ENCODE measurements at regions not wholly inside any gene's neighbourhood (a gene's known extent, or its start where the extent isn't known, plus 50 kb on each side); places are given as distances from the start of the nearest gene placed in this dataset.

- TF ChIP-seq SIN3A (IDR thresholded peaks at IDR 0.05; ENCODE audit: borderline replicate concordance, insufficient read depth, low read depth, low read length) (no peak), TCF7L2 (IDR thresholded peaks at IDR 0.05; ENCODE audit: low read depth, low read length) (no peak), CTCF (IDR thresholded peaks at IDR 0.05) (no peak), REST (IDR thresholded peaks at IDR 0.05; ENCODE audit: insufficient read depth in 1 of 2, low read depth in 2 of 2, low read length in 1 of 2) (no peak), POLR2AphosphoS5 (IDR thresholded peaks at IDR 0.05; ENCODE audit: low read depth, low read length) (no peak)
- no TSS peak for BruUV-seq (replicated peaks)
- POLR2A ChIA-PET, result no interaction called here
Observed at GRCh38 chr4:58313444-58313843, 1203.3 kb upstream of the IGFBP7 start.

GRCh38 chr4:58303456-58303855 is 1193.3 kb upstream of the IGFBP7 start:
- Histone ChIP-seq H3K9me3 (ENCODE audit: control insufficient read depth, insufficient read depth, low read depth, low read length) (no peaks in the 10 kb centered on the region), H3K36me3 (ENCODE audit: control insufficient read depth, insufficient read depth, low read length) (no peaks in the 10 kb centered on the region), H3K27me3 (ENCODE audit: control insufficient read depth, insufficient read depth, low read length) (no peaks in the 10 kb centered on the region), H3K4me3 (ENCODE audit: low read depth in 2 of 2, low read length in 2 of 2) (no peak overlapping the region), H3K4me1 (ENCODE audit: control insufficient read depth, insufficient read depth, low read length) (no peaks in the 10 kb centered on the region), H3K27ac (ENCODE audit: low read length) (no peak overlapping the region)
- TF ChIP-seq REST (IDR thresholded peaks at IDR 0.05; ENCODE audit: insufficient read depth in 1 of 2, low read depth in 2 of 2, low read length in 1 of 2) (no peak), SIN3A (IDR thresholded peaks at IDR 0.05; ENCODE audit: borderline replicate concordance, insufficient read depth, low read depth, low read length) (no peak), TCF7L2 (IDR thresholded peaks at IDR 0.05; ENCODE audit: low read depth, low read length) (no peak), CTCF (IDR thresholded peaks at IDR 0.05) (no peak), POLR2AphosphoS5 (IDR thresholded peaks at IDR 0.05; ENCODE audit: low read depth, low read length) (no peak)
- ATAC-seq (no peak), DNase-seq (ENCODE audit: low read depth, low spot score) (no peak)
- intact Hi-C loops (cut with micrococcal nuclease; ENCODE audit: unreplicated experiment), result no loop called here
- ChIA-PET POLR2A (no interaction called here), CTCF (no interaction called here)
- in situ Hi-C loops (cut with HindIII; ENCODE audit: low pct_unique_long_range_greater_than_20kb, low sequenced_read_pairs), result no loop called here
- BruUV-seq (replicated peaks), result no TSS peak

More at GRCh38 chr4:58313444-58313843, 1203.3 kb upstream of the IGFBP7 start:
- Histone ChIP-seq H3K4me3 (ENCODE audit: low read depth in 2 of 2, low read length in 2 of 2) (no peak overlapping the region), H3K27ac (ENCODE audit: low read length) (no peak overlapping the region), H3K27me3 (ENCODE audit: control insufficient read depth, insufficient read depth, low read length) (no peaks in the 10 kb centered on the region), H3K36me3 (ENCODE audit: control insufficient read depth, insufficient read depth, low read length) (no peaks in the 10 kb centered on the region), H3K4me1 (ENCODE audit: control insufficient read depth, insufficient read depth, low read length) (no peaks in the 10 kb centered on the region), H3K9me3 (ENCODE audit: control insufficient read depth, insufficient read depth, low read depth, low read length) (no peaks in the 10 kb centered on the region)
- DNase-seq (ENCODE audit: low read depth, low spot score) (no peak), ATAC-seq (no peak)
- in situ Hi-C loops (cut with HindIII; ENCODE audit: low pct_unique_long_range_greater_than_20kb, low sequenced_read_pairs) (no loop called here), intact Hi-C loops (cut with micrococcal nuclease; ENCODE audit: unreplicated experiment) (no loop called here)
- CTCF ChIA-PET, result no interaction called here
